T1000 (cell line): ENCODE measurements at regions not wholly inside any gene's neighbourhood (a gene's known extent, or its start where the extent isn't known, plus 50 kb on each side); places are given as distances from the start of the nearest gene placed in this dataset.
A peak's percentile ranks its signal among the peaks of the same experiment; 100 is the strongest.
"Not testable (repeated sequence)": the region's sequence is repeated elsewhere in the genome, so short reads cannot be mapped to it uniquely, and the experiment has no call there.

ENCODE experiments used
- DNase-seq: peaks from one replicate; lab custom pipeline; 2025; ENCODE audit warnings: mixed read lengths; lab: John Stamatoyannopoulos, UW

GRCh38 chr2:234861841-234862735 lies 89.7 kb upstream of the SH3BP4 start:
- no peak for DNase-seq

DNA sequence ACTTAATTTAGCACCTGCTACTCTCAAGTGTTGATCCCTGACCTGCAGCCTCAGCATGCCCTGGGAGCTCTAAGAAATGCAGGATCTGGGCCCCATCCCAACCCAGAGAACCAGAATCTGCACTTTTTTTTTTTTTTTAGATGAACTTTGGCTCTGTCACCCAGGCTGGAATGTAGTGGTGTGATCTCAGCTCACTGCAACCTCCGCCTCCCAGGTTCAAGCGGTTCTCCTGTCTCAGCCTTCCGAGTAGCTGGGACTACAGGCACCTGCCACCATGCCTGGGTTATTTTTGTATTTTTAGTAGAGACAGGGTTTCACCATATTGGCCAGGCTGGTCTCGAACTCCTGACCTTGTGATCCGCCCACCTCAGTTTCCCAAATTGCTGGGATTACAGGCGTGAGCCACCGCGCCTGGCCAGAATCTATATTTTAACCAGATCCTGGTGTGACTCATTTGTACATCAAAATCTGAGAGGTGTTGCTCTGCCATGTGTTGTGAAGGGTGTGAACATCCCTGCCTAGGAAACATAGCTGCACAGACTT lies 92.4 kb upstream of the SH3BP4 start:
- DNase-seq: not testable (repeated sequence)

DNA sequence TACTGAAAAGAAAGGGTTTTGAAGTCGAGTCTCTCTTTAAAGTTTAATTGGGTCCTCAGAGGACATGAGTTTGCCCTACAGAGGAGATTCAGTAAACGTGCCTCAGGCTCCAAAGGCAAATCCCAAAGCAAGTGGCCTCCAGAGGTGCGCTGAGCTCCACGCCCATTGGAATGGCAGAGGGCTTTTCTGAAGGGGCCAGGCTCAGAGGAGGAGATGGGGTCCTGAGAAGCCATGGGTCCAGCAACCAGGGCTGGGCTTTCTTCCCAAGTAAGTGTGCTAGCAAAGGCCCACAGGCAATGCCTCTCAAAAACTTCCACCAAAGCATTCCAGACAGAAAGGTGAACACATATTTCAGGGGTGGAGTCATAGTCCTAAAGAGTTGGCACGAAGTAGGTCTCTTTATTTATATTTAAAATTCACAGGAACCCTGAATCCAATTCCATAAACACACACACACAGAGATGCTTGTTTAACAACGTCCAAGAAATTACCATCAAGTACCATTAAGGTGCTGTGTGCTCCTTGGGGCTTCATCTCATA lies 93.0 kb upstream of the SH3BP4 start:
- no peak for DNase-seq

GRCh38 chr2:234858145-234858544 lies 93.7 kb upstream of the SH3BP4 start:
- no peak for DNase-seq

DNA sequence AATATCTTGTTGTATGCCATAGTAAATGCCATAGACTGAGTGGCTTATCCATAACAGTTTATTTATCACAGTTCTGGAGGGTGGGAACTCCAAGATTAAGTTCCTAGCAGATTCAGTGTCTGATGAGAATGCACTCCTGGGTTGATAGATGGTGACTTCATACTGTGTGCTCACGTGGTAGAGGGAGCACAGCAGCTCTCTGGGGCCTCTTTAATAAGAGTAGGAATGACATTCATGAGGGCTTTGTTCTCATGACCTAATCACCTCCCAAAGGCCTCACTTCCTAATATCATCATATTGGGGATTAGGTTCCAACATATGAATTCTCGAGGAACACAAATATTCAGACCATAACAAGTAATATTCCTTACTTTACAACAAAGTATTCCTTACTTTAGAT lies 98.1 kb upstream of the SH3BP4 start:
- no peak for DNase-seq

- no peak for DNase-seq
These were observed 98.9 kb upstream of the SH3BP4 start for GRCh38 chr2:234852941-234853340.

GRCh38 chr2:234852035-234852434 lies 99.8 kb upstream of the SH3BP4 start:
- DNase-seq: no peak

DNA sequence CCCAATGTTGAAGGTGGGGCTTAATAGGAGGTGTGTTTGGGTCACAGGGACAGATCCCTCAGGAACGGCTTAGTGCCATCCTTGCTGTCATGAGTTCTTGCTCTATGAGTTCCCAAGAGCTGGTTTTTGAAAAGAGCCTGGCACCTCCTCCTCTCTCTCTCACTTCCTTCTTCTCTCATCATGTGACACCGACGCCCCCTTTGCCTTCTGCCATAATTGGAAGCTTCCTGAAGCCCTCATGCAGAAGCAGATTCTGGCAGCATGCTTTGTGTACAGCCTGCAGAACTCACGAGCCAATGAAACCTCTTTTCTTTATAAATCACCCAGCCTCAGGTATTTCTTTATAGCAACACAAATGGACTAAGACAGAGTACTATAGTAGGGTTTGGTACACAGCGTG lies 100.4 kb upstream of the SH3BP4 start:
- no peak for DNase-seq

- no peak for DNase-seq
These were observed 101.0 kb upstream of the SH3BP4 start for GRCh38 chr2:234850818-234851217.

- DNase-seq: no peak
These were observed 102.1 kb upstream of the SH3BP4 start for GRCh38 chr2:234849678-234850077.

DNA sequence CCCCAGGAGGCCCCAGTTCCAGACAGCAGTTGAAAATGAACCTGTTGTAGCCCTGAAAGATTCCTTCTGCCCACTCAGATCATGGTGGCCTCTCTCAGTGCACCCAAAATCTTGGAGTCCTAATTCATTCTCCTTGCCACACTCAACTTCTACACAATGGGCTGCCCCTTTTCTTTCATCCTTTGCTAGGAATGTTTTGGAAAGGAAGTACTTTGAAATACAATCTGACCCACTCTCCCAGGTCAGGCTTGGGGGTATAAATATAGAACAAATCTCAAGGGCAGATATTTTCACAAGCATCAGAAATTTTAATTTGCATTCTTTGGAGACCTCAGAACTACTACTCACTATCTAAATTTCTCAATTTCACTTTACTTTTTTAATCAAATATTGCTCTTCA lies 103.2 kb upstream of the SH3BP4 start:
- no peak for DNase-seq

DNA sequence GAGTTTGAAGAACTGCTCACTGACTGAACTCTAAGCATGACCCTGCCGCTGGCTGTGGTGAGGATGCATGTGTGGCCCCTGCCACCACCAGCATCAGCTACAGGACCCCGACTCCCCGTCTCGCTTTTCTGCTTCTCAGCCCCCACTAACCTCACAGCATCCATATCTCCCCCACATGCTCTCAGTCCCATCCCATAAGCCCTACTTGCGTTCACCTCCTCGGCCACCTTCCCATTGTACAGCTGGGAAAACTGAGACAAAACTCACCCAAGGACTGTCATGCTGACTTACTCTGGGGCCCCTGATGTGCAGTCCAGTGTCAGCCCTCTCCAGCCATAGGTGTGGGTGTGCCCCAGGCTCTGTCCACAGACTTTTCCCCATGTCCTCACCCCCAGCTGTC lies 104.2 kb upstream of the SH3BP4 start:
- DNase-seq: no peak

DNA sequence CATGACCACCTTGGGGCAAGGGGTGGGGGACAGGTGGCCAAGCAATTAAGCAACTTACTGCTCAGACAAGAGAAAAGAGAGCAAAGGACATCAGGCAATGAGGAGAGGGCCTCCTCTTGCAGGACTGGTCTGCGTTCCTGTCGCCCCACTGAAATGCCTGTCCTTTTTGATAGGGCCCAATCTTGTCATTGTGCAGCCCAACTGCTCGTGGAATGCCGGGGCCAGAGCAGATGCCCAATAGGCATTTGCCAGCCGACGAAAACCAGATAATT lies 104.5 kb upstream of the SH3BP4 start:
- no peak for DNase-seq

DNA sequence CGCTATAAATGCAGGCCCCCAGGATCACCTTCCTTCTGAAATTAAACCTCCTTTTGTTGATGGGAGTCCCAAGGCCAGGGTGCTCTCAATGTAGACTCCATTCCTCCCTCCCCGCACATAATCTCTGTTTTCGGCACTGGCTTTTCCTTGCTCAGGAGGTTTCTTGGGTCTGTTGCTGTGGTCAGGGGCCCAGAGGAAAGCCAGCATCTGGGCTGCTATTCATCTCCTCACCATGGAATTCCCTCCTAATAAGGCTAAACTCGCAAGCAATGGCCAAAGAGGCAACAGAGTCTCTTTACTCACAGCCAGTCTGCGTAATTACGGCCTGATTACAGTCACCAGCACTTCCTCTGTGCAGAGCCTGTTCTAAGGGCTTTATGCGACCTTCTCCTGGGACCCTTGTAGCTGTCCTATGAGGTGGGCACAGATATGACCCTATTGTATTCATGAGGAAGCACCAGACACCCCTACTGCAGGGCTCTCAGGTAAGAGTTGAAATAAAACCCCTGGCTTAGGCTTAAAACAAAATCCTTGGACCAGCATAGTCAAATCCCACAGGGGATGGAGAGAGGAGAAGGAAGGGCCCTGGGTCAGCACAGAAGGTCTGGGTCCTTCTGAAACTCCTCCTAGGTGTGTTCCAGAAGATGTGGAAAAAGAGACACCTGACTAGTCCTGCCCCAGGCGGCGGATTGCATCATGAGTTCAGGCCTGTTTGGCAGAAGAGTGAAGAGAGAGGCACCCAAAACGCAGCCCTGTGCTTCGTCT lies 105.0 kb upstream of the SH3BP4 start:
- no peak for DNase-seq

DNA sequence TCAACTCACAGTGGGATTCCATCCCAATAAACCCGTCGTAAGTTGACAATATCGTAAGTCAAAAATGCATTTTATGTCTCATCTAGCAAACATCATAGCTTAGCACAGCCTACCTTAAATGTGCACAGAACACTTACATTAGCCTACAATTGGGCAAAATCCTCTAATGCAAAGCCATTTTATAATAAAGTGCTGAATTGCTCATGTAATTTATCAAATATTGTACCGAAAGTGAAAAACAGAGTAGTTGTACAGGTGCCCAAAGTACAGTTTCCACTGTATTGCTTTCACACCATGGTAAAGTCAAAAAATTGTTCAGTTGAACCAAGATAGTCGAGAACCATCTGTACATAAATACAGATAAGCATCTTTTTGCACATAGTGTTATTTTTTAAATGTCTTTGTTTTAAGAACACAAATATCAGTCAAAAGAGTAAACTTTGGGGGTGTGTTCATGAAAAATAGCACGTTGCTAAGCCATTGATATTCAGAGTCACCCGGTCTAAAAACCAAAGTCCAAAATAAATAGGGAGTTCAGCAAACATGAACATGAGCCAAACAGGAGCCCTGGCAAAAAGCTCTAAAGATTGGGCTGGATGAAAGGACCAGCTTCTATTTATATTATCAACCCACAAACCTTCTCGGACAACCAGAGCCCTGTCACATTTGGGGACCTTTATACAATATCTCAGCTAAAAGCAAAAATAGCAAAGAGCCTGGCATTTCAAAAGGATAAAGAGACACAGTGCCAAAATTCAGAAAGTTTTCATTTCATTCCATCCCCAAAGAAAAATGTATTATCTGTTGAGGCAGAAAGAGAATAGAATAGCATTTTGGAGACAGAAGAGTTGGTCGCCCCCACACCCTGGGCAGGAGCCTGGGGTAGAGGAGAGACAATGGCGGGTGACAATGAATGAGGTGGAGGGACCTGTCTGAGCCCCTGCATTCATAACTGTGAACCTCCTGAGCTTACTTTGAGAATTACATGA lies 105.9 kb upstream of the SH3BP4 start:
- DNase-seq: no peak

DNA sequence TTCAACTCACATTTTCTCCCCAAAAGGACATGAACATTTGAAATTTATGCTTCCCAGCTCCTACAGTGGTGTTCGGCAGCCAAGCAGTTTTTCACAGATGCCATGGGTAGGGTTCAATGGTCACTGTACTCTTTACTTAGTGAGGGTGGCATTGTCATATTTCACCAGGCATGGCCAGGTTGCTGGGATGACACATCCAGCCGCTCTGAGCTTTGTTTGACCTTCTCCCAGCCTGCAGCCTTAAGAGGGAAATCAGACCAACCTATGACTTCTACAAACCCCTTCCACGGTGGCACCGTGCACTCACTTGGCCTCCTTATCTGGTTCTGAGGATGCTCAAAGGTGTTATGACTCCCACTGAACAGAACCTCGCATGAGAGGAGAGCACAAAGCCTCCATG lies 108.4 kb upstream of the SH3BP4 start:
- DNase-seq: no peak

- no peak for DNase-seq
These were observed 109.1 kb upstream of the SH3BP4 start for GRCh38 chr2:234842753-234843152.

GRCh38 chr2:234841321-234842015 lies 110.3 kb upstream of the SH3BP4 start:
- no peak for DNase-seq

DNA sequence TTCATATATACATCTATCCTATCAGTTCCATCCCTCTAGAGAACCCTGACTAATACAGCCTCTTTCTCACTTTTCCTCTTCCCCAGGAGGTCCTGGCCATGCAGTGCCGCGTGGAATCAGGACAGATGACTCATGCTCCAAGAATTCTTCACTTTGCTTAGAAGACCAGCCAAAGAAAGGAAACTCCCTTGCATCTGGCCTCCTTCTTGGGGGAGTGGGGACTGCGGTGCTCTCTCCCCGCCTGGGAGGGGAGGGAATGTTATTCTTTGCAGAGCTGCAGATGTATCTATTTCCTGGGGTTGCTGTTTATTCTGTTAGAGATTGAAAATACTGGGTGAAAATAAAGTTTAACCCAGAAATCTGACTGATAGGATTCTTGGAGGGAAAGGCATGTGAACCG lies 111.5 kb upstream of the SH3BP4 start:
- peak; percentile 75 for DNase-seq

DNA sequence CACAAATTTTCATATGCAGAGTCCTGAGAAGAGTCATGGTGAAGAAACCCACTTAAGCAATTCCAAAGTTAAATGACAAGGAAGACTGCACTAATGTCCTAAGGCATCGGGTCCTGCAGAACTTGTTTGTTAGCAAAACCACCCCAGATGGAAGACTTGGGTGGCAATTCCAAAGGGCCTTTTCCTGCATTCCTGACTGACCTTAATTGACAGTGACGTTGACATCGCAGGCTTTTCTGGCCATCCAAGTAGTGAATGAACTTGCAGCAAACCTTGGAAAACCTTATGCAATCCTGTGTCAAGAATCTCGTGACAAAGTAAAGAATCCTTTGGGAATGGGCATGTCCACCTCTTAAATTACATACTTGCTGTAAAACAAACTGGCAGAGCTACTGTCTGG lies 112.5 kb upstream of the SH3BP4 start:
- peak; percentile 15 for DNase-seq

DNA sequence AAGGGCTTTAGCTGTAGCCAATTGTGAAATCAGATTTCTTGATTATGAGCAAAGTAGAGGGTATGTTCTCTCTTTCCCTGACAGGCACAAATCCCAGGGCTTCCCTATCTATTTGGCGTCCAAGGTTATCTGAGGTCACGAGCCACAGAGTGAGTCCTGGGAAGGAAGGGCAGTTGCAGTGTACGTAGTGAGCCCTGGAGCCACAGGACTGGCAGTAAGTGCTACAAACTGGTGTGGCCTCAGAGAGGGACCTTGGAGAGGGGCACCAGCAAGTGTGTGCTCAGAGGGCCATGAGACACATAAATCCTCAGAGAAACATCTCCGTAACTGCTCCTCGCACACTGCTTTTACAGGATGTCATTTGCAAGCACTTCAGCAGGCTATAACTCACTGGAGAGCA lies 115.5 kb upstream of the SH3BP4 start:
- no peak for DNase-seq
